IMR-90 (cell line): ENCODE measurements at regions not wholly inside any gene's neighbourhood (a gene's known extent, or its start where the extent isn't known, plus 50 kb on each side); places are given as distances from the start of the nearest gene placed in this dataset.

Experiments
- ATAC-seq: fragments of 200-7000 bp; cut with Tn5 transposase; 2 replicates; pipeline ENCODE4 v1.9.1; 2020; ENCODE audit warnings: low read depth, mild to moderate bottlenecking, moderate library complexity
- BruUV-seq: library from RNA; stranded (reverse); fragments of 400-500 nt; replicated peaks from 2 replicates; lab custom pipeline; 2021; lab: Mats Ljungman, UMichigan
- CTCF ChIA-PET: fragments of 300-600 bp; formaldehyde crosslinking; extraction: SDS; loops from one replicate; lab custom pipeline; 2021; ENCODE audit warnings: antibody characterized with exemption; lab: Yijun Ruan, JAX
- POLR2A ChIA-PET: fragments of 300-600 bp; sonication (Branson Sonifier 250); formaldehyde crosslinking; loops from one replicate; lab custom pipeline; 2022; ENCODE audit warnings: antibody characterized with exemption; ENCODE audit not compliant: unreplicated experiment; lab: Charles Lee
- DNase-seq: peaks from one replicate; pipeline ENCODE4 v3.0.0; 2013
- H2AFZ ChIP-seq: replicated peaks from 2 replicates; pipeline ENCODE3; 2013; ENCODE audit warnings: low read length, mild to moderate bottlenecking; ENCODE audit not compliant: poor library complexity
- H2AK5ac ChIP-seq: 2 replicates; pipeline ENCODE4 v1.6.1; 2013; ENCODE audit warnings: low read depth, low read length, inconsistent platforms
- H2AK9ac ChIP-seq: replicated peaks from 2 replicates; pipeline ENCODE3; 2013; ENCODE audit warnings: mild to moderate bottlenecking, low read depth, low read length, moderate library complexity; ENCODE audit not compliant: poor library complexity
- H2BK120ac ChIP-seq: 2 replicates; pipeline ENCODE4 v1.6.1; 2013; ENCODE audit warnings: low read depth, low read length, inconsistent platforms
- H2BK15ac ChIP-seq: 3 replicates; pipeline ENCODE4 v1.6.1; 2013; ENCODE audit warnings: low read depth, low read length, inconsistent platforms
- H2BK20ac ChIP-seq: 2 replicates; pipeline ENCODE4 v1.6.1; 2013; ENCODE audit warnings: low read depth, mild to moderate bottlenecking, inconsistent platforms, low read length, moderate library complexity
- H2BK5ac ChIP-seq: 2 replicates; pipeline ENCODE4 v1.6.1; 2013; ENCODE audit warnings: mild to moderate bottlenecking, low read depth, low read length, inconsistent platforms; ENCODE audit not compliant: poor library complexity, severe bottlenecking
- H3K14ac ChIP-seq: replicated peaks from 2 replicates; pipeline ENCODE4 v1.6.1; 2013; ENCODE audit warnings: low read depth, low read length, inconsistent platforms
- H3K18ac ChIP-seq: 2 replicates; pipeline ENCODE4 v1.6.1; 2013; ENCODE audit warnings: low read depth, low read length, control low read depth
- H3K23ac ChIP-seq: 2 replicates; pipeline ENCODE4 v1.6.1; 2013; ENCODE audit warnings: low read depth, low read length, inconsistent platforms
- H3K27ac ChIP-seq: 2 replicates; pipeline ENCODE4 v1.5.1; 2013; ENCODE audit warnings: mild to moderate bottlenecking, control low read depth, low read length; ENCODE audit not compliant: insufficient read depth
- H3K27me3 ChIP-seq: 2 replicates; pipeline ENCODE4 v1.6.1; 2013; ENCODE audit warnings: low read length; ENCODE audit not compliant: control insufficient read depth, insufficient read depth
- H3K36me3 ChIP-seq: 2 replicates; pipeline ENCODE4 v1.6.1; 2013; ENCODE audit warnings: low read length, mixed read lengths; ENCODE audit not compliant: control insufficient read depth, insufficient read depth
- H3K4ac ChIP-seq: 2 replicates; pipeline ENCODE4 v1.6.1; 2013; ENCODE audit warnings: low read depth, low read length, inconsistent platforms
- H3K4me1 ChIP-seq: 2 replicates; pipeline ENCODE4 v1.6.1; 2013; ENCODE audit warnings: low read length, mixed read lengths; ENCODE audit not compliant: control insufficient read depth, insufficient read depth
- H3K4me2 ChIP-seq: 2 replicates; pipeline ENCODE4 v1.6.1; 2013; ENCODE audit warnings: low read depth, mild to moderate bottlenecking, control low read depth, low read length, moderate library complexity
- H3K4me3 ChIP-seq: 2 replicates; pipeline ENCODE4 v1.5.1; 2013; ENCODE audit warnings: low read depth, mild to moderate bottlenecking, control low read depth, low read length, moderate library complexity; ENCODE audit not compliant: insufficient read depth
- H3K56ac ChIP-seq: 2 replicates; pipeline ENCODE4 v1.6.1; 2013; ENCODE audit warnings: low read length, inconsistent platforms; ENCODE audit not compliant: insufficient read depth; ENCODE audit errors: extremely low read depth
- H3K79me1 ChIP-seq, 2 experiments: 2 replicates each; pipeline ENCODE4 v1.6.1; 2013; ENCODE audit warnings: low read length in 2 of 2, inconsistent platforms in 1 of 2, low read depth in 1 of 2
- H3K9ac ChIP-seq: 2 replicates; pipeline ENCODE4 v1.6.1; 2013; ENCODE audit warnings: low read depth, low read length, control low read depth
- H3K9me1 ChIP-seq: 2 replicates; pipeline ENCODE4 v1.6.1; 2013; ENCODE audit warnings: low read length, inconsistent platforms; ENCODE audit not compliant: insufficient read depth
- H3K9me3 ChIP-seq: 2 replicates; pipeline ENCODE4 v1.6.1; 2013; ENCODE audit warnings: low read length; ENCODE audit not compliant: control insufficient read depth, insufficient read depth
- H4K20me1 ChIP-seq: 2 replicates; pipeline ENCODE4 v1.6.1; 2013; ENCODE audit warnings: low read length, inconsistent platforms; ENCODE audit not compliant: insufficient read depth
- H4K5ac ChIP-seq: 2 replicates; pipeline ENCODE4 v1.6.1; 2013; ENCODE audit warnings: mild to moderate bottlenecking, low read depth, low read length, control low read depth
- H4K8ac ChIP-seq, 2 experiments: 2 replicates each; pipeline ENCODE4 v1.6.1; 2013; ENCODE audit warnings: low read depth in 2 of 2, low read length in 2 of 2, control low read depth in 1 of 2, inconsistent platforms in 1 of 2
- H4K91ac ChIP-seq: 2 replicates; pipeline ENCODE4 v1.6.1; 2013; ENCODE audit warnings: low read depth, low read length, inconsistent platforms; ENCODE audit not compliant: insufficient read depth
- BHLHE40 ChIP-seq: fragments of 150-350 bp; IDR thresholded peaks from 2 replicates; pipeline ENCODE4 v1.6.1; 2016; ENCODE audit warnings: mild to moderate bottlenecking, low read depth, low read length
- CEBPB ChIP-seq: IDR thresholded peaks from 2 replicates; pipeline ENCODE4 v1.6.1; 2012; ENCODE audit warnings: low read depth, low read length, improper control_type of control experiment
- CHD1 ChIP-seq: IDR thresholded peaks from 2 replicates; pipeline ENCODE4 v1.6.1; 2012; ENCODE audit warnings: low read depth, low read length, improper control_type of control experiment
- FOS ChIP-seq: fragments of 150-350 bp; IDR thresholded peaks from 2 replicates; pipeline ENCODE4 v1.6.1; 2016; ENCODE audit warnings: low read depth, low read length
- MAFK ChIP-seq: IDR thresholded peaks from 2 replicates; pipeline ENCODE4 v1.6.1; 2012; ENCODE audit warnings: low read depth, low read length, improper control_type of control experiment
- MAZ ChIP-seq: IDR thresholded peaks from 2 replicates; pipeline ENCODE4 v1.6.1; 2012; ENCODE audit warnings: low read depth, mild to moderate bottlenecking, low read length, improper control_type of control experiment, moderate library complexity, borderline replicate concordance
- MXI1 ChIP-seq: IDR thresholded peaks from 2 replicates; pipeline ENCODE4 v1.6.1; 2012; ENCODE audit warnings: low read depth, mild to moderate bottlenecking, low read length, moderate library complexity, borderline replicate concordance
- NFE2L2 ChIP-seq: fragments of 150-350 bp; IDR thresholded peaks from 2 replicates; pipeline ENCODE4 v1.6.1; 2016; ENCODE audit warnings: low read depth, mild to moderate bottlenecking, low read length
- POLR2A ChIP-seq: IDR thresholded peaks from 2 replicates; pipeline ENCODE4 v1.6.1; 2012; ENCODE audit warnings: mild to moderate bottlenecking, low read depth, low read length
- RAD21 ChIP-seq: IDR thresholded peaks from 2 replicates; pipeline ENCODE4 v1.6.1; 2012; ENCODE audit warnings: low read length, improper control_type of control experiment
- RCOR1 ChIP-seq: IDR thresholded peaks from 2 replicates; pipeline ENCODE4 v1.6.1; 2012; ENCODE audit warnings: mild to moderate bottlenecking, low read length, improper control_type of control experiment; ENCODE audit not compliant: insufficient replicate concordance
- RFX5 ChIP-seq: IDR thresholded peaks from 2 replicates; pipeline ENCODE4 v1.8.0; 2012; ENCODE audit warnings: low read depth, mild to moderate bottlenecking, low read length, moderate library complexity
- SMC3 ChIP-seq: fragments of 150-350 bp; IDR thresholded peaks from 2 replicates; pipeline ENCODE4 v1.6.1; 2016; ENCODE audit warnings: low read depth, mild to moderate bottlenecking, antibody characterized with exemption, low read length, moderate library complexity
- dilution Hi-C: fragments of 300-500 bp; cut with HindIII; formaldehyde crosslinking; loops from one replicate; pipeline ENCODE4 v1.14.3; 2018; ENCODE audit warnings: low sequenced_read_pairs; ENCODE audit not compliant: unreplicated experiment
- in situ Hi-C: fragments of 300-500 bp; cut with MboI; formaldehyde crosslinking; loops from 3 replicates; pipeline ENCODE4 v1.14.3; 2019; ENCODE audit warnings: low sequenced_read_pairs, inconsistent platforms, mixed read lengths
- intact Hi-C: fragments of 100-400 bp; cut with micrococcal nuclease; formaldehyde crosslinking; loops from 2 replicates; pipeline ENCODE4 v1.10.0; 2022
- TF ChIP-seq, protein P1 (sequence below): fragments of 150-350 bp; IDR thresholded peaks from 2 replicates; pipeline ENCODE4 v1.6.1; 2017; ENCODE audit warnings: mild to moderate bottlenecking, antibody characterized with exemption, low read length, low read depth
- TF ChIP-seq, protein P2 (sequence below): fragments of 150-350 bp; IDR thresholded peaks from 2 replicates; pipeline ENCODE4 v1.6.1; 2016; ENCODE audit warnings: low read depth, mild to moderate bottlenecking, low read length, moderate library complexity, borderline replicate concordance
- TF ChIP-seq, protein P3 (sequence below): conservative IDR thresholded peaks from 2 replicates; pipeline ENCODE4 v1.5.1; 2012; ENCODE audit warnings: mild to moderate bottlenecking, low read depth, low read length, improper control_type of control experiment

DNA sequence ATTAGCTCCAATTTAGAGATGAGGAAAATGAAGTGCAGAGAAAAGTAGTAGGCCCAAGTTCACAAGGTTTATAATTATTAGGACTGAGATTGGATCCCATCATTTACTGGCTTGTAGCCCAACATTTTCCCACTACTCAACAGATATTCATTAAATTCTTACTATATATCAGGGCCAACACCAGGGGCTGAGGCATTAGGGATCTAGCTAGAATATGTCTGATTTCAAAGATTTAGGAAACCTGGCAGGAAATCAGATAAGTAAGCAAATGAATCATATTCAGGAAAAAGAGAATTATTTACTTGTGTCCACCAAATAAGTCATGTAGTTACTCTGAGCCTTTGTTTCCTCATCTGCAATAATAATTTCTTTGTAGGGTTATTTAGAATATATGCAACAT, 94.3 kb downstream of the OXGR1 start:
- no peaks in the 10 kb centered on the region for H3K79me1 ChIP-seq
- H3K14ac ChIP-seq, result no peak overlapping the region
- H3K4me1 ChIP-seq, result no peaks in the 10 kb centered on the region
- H2BK120ac ChIP-seq, result no peak overlapping the region
- H3K27me3 ChIP-seq, result no peaks in the 10 kb centered on the region
- H2AFZ ChIP-seq, result no peak overlapping the region
- no peak overlapping the region for H3K4me3 ChIP-seq
- no peak overlapping the region for H2BK20ac ChIP-seq
- no peak for DNase-seq
- CTCF ChIA-PET, result no interaction called here
- BruUV-seq, result no TSS peak
- no peak overlapping the region for H3K4me2 ChIP-seq
- no peak overlapping the region for H3K27ac ChIP-seq
- H3K9me1 ChIP-seq, result no peaks in the 10 kb centered on the region
- no peak overlapping the region for H3K56ac ChIP-seq
- H4K8ac ChIP-seq, result no peak overlapping the region
- no peak overlapping the region for H2AK9ac ChIP-seq
- H3K23ac ChIP-seq, result no peak overlapping the region
- no peak overlapping the region for H3K4ac ChIP-seq
- H3K18ac ChIP-seq, result no peak overlapping the region
- no peak for TF ChIP-seq MAFK
- TF ChIP-seq SMC3, result no peak
- TF ChIP-seq RAD21, result no peak
- no peak for TF ChIP-seq CHD1
- no peak for TF ChIP-seq FOS
- no peak for TF ChIP-seq POLR2A
- no peak for TF ChIP-seq MXI1
- TF ChIP-seq, protein P1, sequence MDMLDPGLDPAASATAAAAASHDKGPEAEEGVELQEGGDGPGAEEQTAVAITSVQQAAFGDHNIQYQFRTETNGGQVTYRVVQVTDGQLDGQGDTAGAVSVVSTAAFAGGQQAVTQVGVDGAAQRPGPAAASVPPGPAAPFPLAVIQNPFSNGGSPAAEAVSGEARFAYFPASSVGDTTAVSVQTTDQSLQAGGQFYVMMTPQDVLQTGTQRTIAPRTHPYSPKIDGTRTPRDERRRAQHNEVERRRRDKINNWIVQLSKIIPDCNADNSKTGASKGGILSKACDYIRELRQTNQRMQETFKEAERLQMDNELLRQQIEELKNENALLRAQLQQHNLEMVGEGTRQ, result no peak
- TF ChIP-seq, protein P2, sequence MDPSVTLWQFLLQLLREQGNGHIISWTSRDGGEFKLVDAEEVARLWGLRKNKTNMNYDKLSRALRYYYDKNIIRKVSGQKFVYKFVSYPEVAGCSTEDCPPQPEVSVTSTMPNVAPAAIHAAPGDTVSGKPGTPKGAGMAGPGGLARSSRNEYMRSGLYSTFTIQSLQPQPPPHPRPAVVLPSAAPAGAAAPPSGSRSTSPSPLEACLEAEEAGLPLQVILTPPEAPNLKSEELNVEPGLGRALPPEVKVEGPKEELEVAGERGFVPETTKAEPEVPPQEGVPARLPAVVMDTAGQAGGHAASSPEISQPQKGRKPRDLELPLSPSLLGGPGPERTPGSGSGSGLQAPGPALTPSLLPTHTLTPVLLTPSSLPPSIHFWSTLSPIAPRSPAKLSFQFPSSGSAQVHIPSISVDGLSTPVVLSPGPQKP, result no peak
- TF ChIP-seq NFE2L2, result no peak
- no peak for TF ChIP-seq MAZ
- no peak for TF ChIP-seq BHLHE40
- TF ChIP-seq, protein P3, sequence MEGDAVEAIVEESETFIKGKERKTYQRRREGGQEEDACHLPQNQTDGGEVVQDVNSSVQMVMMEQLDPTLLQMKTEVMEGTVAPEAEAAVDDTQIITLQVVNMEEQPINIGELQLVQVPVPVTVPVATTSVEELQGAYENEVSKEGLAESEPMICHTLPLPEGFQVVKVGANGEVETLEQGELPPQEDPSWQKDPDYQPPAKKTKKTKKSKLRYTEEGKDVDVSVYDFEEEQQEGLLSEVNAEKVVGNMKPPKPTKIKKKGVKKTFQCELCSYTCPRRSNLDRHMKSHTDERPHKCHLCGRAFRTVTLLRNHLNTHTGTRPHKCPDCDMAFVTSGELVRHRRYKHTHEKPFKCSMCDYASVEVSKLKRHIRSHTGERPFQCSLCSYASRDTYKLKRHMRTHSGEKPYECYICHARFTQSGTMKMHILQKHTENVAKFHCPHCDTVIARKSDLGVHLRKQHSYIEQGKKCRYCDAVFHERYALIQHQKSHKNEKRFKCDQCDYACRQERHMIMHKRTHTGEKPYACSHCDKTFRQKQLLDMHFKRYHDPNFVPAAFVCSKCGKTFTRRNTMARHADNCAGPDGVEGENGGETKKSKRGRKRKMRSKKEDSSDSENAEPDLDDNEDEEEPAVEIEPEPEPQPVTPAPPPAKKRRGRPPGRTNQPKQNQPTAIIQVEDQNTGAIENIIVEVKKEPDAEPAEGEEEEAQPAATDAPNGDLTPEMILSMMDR, result no peak
- no peak for TF ChIP-seq RCOR1
- TF ChIP-seq CEBPB, result no peak
- TF ChIP-seq RFX5, result no peak
- H2AK5ac ChIP-seq, result no peak overlapping the region
- in situ Hi-C loops (no loop called here), intact Hi-C loops (no loop called here), dilution Hi-C loops (no loop called here)
- no peak overlapping the region for H2BK5ac ChIP-seq
- H3K9ac ChIP-seq, result no peak overlapping the region
- no peak overlapping the region for H4K91ac ChIP-seq
- H3K9me3 ChIP-seq, result no peaks in the 10 kb centered on the region
- H4K5ac ChIP-seq, result no peak overlapping the region
- POLR2A ChIA-PET, result no interaction called here
- H2BK15ac ChIP-seq, result no peak overlapping the region
- no peaks in the 10 kb centered on the region for H4K20me1 ChIP-seq
- H3K36me3 ChIP-seq, result no peaks in the 10 kb centered on the region
- no peak for ATAC-seq
